ENCODE measurements at regions not wholly inside any gene's neighbourhood (a gene's known extent, or its start where the extent isn't known, plus 50 kb on each side); places are given as distances from the start of the nearest gene placed in this dataset.

GRCh38 chr2:34123996-34124785 lies 525.1 kb upstream of the FAM98A start:
- CTCF ChIA-PET, result no interaction called here
- Histone ChIP-seq H3K79me2 (ENCODE audit: control insufficient read depth, insufficient read depth, low read length) (no peaks in the 10 kb centered on the region), H3K9me3 (replicated peaks; ENCODE audit: control insufficient read depth, insufficient read depth, low read length) (no peaks in the 10 kb centered on the region), H3K27ac (ENCODE audit: control insufficient read depth, insufficient read depth) (no peak overlapping the region), H3K9ac (ENCODE audit: control insufficient read depth, insufficient read depth, low read length) (no peak overlapping the region), H3K4me1 (ENCODE audit: control insufficient read depth, insufficient read depth, low read length) (no peaks in the 10 kb centered on the region), H3K4me2 (ENCODE audit: control insufficient read depth, insufficient read depth) (no peak overlapping the region), H3K36me3 (ENCODE audit: control insufficient read depth in 2 of 2, insufficient read depth in 2 of 2, low read length in 1 of 2) (no peaks in the 10 kb centered on the region), H2AFZ (ENCODE audit: control insufficient read depth, low read depth, low read length) (no peak overlapping the region), H4K20me1 (ENCODE audit: control insufficient read depth, insufficient read depth) (no peaks in the 10 kb centered on the region), H3K4me3 (no peak overlapping the region), H3K27me3 (replicated peaks in 1 of 2; ENCODE audit: control insufficient read depth in 2 of 2, insufficient read depth in 2 of 2, low read length in 1 of 2) (no peaks in the 10 kb centered on the region)
- POLR2A ChIA-PET, result no interaction called here
- SMC1A ChIA-PET (ENCODE audit: uncharacterized antibody, unreplicated experiment), result interaction anchor here (0.6 kb wide), 1 partner anchor 565 kb away, joined by 3 read pairs; no protein-coding TSS in a partner anchor
- no TSS peak for BruUV-seq (replicated peaks)
- no peak for TF ChIP-seq CHD4 (IDR thresholded peaks at IDR 0.05)
- TF ChIP-seq ZNF207 (IDR thresholded peaks at IDR 0.05; ENCODE audit: borderline replicate concordance), result no peak
- no peak for TF ChIP-seq SMAD1 (IDR thresholded peaks at IDR 0.05; ENCODE audit: low read depth, partially characterized antibody)
- no peak for TF ChIP-seq SREBF1 (IDR thresholded peaks at IDR 0.05; ENCODE audit: low read length)
- TF ChIP-seq POLR2AphosphoS5 (IDR thresholded peaks at IDR 0.05; ENCODE audit: low read length), result no peak
- no peak for TF ChIP-seq NR2C1 (IDR thresholded peaks at IDR 0.05)
- TF ChIP-seq NR2C2 (IDR thresholded peaks at IDR 0.05; ENCODE audit: borderline replicate concordance, control insufficient read depth, insufficient read length, low read depth), result no peak
- no peak for TF ChIP-seq ZSCAN29 (IDR thresholded peaks at IDR 0.05)
- TF ChIP-seq ZBTB4 (CRISPR knock-in tag; IDR thresholded peaks at IDR 0.05), result no peak
- no peak for TF ChIP-seq TAF1 (IDR thresholded peaks at IDR 0.05; ENCODE audit: borderline replicate concordance, low read depth, low read length)
- TF ChIP-seq ZNF274 (IDR thresholded peaks at IDR 0.05; ENCODE audit: insufficient read depth, insufficient read length), result no peak
- no peak for TF ChIP-seq CREM (IDR thresholded peaks at IDR 0.05; ENCODE audit: low read depth)
- no peak for TF ChIP-seq HSF1 (IDR thresholded peaks at IDR 0.05; ENCODE audit: low read depth, low read length)
- no peak for ATAC-seq
- 34% methylated on average over 7 of the region's 7 CpGs for WGBS (ENCODE audit: insufficient coverage, insufficient replicate concordance, low lambda C conversion rate, missing lambda C conversion rate)
- FAIRE-seq, result no peak
- in situ Hi-C loops (cut with MboI) (no loop called here), intact Hi-C loops (cut with micrococcal nuclease; ENCODE audit: unreplicated experiment) (no loop called here)
- no peak for DNase-seq (ENCODE audit: low read depth, low spot score)
- RAD21 ChIA-PET (ENCODE audit: unreplicated experiment), result no interaction called here

All from GM12878 (cell line).